ENCODE measurements at regions not wholly inside any gene's neighbourhood (a gene's known extent, or its start where the extent isn't known, plus 50 kb on each side); places are given as distances from the start of the nearest gene placed in this dataset.

DNA sequence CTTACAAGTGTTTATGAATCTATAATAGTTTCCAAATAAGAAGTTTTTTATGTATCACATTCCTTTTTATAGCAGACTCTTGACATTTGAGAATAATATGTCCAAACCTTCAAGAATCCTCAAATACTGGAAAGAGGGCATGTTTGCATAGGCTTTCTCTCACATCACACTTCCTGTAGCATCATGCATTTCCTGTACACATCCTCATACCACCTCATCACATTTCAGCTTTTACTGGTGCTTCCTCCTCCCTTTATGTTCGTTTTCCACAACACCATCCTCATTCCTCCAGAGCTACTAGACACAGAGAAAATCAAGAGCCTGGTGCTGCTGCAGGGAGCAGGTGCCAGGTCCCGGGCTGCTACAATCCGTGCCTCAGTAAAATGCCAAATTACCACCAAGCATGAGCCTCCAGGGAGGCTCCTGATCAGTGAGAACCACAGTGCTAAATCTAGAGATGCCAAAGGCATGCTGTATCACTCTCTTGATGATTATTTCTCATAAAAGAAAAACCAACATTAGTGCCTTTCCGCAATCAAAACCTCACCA, 137.7 kb upstream of the CYP1B1 start:
- TF ChIP-seq, protein P1, sequence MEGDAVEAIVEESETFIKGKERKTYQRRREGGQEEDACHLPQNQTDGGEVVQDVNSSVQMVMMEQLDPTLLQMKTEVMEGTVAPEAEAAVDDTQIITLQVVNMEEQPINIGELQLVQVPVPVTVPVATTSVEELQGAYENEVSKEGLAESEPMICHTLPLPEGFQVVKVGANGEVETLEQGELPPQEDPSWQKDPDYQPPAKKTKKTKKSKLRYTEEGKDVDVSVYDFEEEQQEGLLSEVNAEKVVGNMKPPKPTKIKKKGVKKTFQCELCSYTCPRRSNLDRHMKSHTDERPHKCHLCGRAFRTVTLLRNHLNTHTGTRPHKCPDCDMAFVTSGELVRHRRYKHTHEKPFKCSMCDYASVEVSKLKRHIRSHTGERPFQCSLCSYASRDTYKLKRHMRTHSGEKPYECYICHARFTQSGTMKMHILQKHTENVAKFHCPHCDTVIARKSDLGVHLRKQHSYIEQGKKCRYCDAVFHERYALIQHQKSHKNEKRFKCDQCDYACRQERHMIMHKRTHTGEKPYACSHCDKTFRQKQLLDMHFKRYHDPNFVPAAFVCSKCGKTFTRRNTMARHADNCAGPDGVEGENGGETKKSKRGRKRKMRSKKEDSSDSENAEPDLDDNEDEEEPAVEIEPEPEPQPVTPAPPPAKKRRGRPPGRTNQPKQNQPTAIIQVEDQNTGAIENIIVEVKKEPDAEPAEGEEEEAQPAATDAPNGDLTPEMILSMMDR (IDR thresholded peaks at IDR 0.05), result no peak
- TF ChIP-seq POLR2AphosphoS5 (IDR thresholded peaks at IDR 0.05) (no peak), POLR2A (IDR thresholded peaks at IDR 0.05) (no peak)

Data from upper lobe of left lung (tissue), 4 donors.